CD4-positive, alpha-beta T cell (primary cell): ENCODE measurements at regions not wholly inside any gene's neighbourhood (a gene's known extent, or its start where the extent isn't known, plus 50 kb on each side); places are given as distances from the start of the nearest gene placed in this dataset.

ENCODE experiments used
- ATAC-seq: fragments of 200-7000 bp; cut with Tn5 transposase; one replicate; pipeline ENCODE4 v1.10.0; 2022; ENCODE audit warnings: mild to moderate bottlenecking; ENCODE audit not compliant: poor library complexity
- CTCF ChIA-PET: fragments of 350-600 bp; sonication (Branson Sonifier 250); formaldehyde crosslinking; loops from one replicate; lab custom pipeline; 2021; ENCODE audit warnings: antibody characterized with exemption, inconsistent platforms; lab: Charles Lee
- POLR2A ChIA-PET: fragments of 350-600 bp; sonication (Branson Sonifier 250); formaldehyde crosslinking; loops from one replicate; lab custom pipeline; 2021; ENCODE audit warnings: antibody characterized with exemption, inconsistent platforms; lab: Charles Lee
- DNase-seq, 14 experiments: peaks; one replicate each; pipeline ENCODE4 v3.0.0-alpha.2; 2013 to 2020; ENCODE audit warnings: mixed read lengths in 2 of 14
- H3K27ac ChIP-seq, 2 donors: one replicate each; pipeline versions ENCODE4 v1.5.1 to v1.7.0; 2013; ENCODE audit warnings: low read length in 2 of 2, low read depth in 1 of 2, mild to moderate bottlenecking in 1 of 2
- H3K27me3 ChIP-seq, 2 experiments: 1 replicate in 1 of 2; 2 replicates in 1 of 2; pipeline versions ENCODE4 v1.6.1 to v1.7.0; 2013; ENCODE audit warnings: low read length in 2 of 2, control low read depth in 1 of 2, mild to moderate bottlenecking in 1 of 2, moderate library complexity in 1 of 2; ENCODE audit not compliant: insufficient read depth in 2 of 2, control insufficient read depth in 1 of 2
- H3K36me3 ChIP-seq: one replicate; pipeline ENCODE4 v1.6.1; 2013; ENCODE audit warnings: low read length, control low read depth; ENCODE audit not compliant: insufficient read depth
- H3K4me1 ChIP-seq: one replicate; pipeline ENCODE4 v1.6.1; 2013; ENCODE audit warnings: low read length, control low read depth; ENCODE audit not compliant: insufficient read depth
- H3K4me3 ChIP-seq: one replicate; pipeline ENCODE4 v1.5.1; 2013; ENCODE audit warnings: mild to moderate bottlenecking, low read length, moderate library complexity
- H3K9me3 ChIP-seq, 2 experiments: 1 replicate in 1 of 2; 2 replicates in 1 of 2; pipeline versions ENCODE4 v1.6.1 to v1.7.0; 2013; ENCODE audit warnings: low read length in 2 of 2, mild to moderate bottlenecking in 2 of 2, control low read depth in 1 of 2, moderate library complexity in 1 of 2; ENCODE audit not compliant: control insufficient read depth in 1 of 2, insufficient read depth in 1 of 2
- H3K27ac Mint-ChIP-seq: one replicate; pipeline ENCODE4 v1.8.0; 2020; ENCODE audit warnings: mixed read lengths
- H3K27me3 Mint-ChIP-seq: one replicate; pipeline ENCODE4 v1.8.0; 2021; ENCODE audit warnings: mixed read lengths
- H3K36me3 Mint-ChIP-seq: one replicate; pipeline ENCODE4 v1.8.0; 2021; ENCODE audit warnings: low read depth, mixed read lengths
- H3K4me1 Mint-ChIP-seq: one replicate; pipeline ENCODE4 v1.8.0; 2021; ENCODE audit warnings: low read depth, mixed read lengths
- H3K4me3 Mint-ChIP-seq: one replicate; pipeline ENCODE4 v1.8.0; 2020; ENCODE audit warnings: mild to moderate bottlenecking, mixed read lengths
- H3K9me3 Mint-ChIP-seq: one replicate; pipeline ENCODE4 v1.8.0; 2020; ENCODE audit warnings: mixed read lengths
- CTCF ChIP-seq: fragments of 200-600 bp; IDR thresholded peaks from one replicate; pipeline ENCODE4 v1.8.0; 2022; ENCODE audit warnings: antibody characterized with exemption, mild to moderate bottlenecking
- intact Hi-C, 2 experiments: fragments of 100-400 bp; cut with DNase I in 1 of 2; cut with micrococcal nuclease in 1 of 2; formaldehyde crosslinking; loops; one replicate each; pipeline versions ENCODE4 v1.15.1 to v1.9.0; 2023 to 2025; cut with DNase I, micrococcal nuclease

- Mint-ChIP-seq H3K9me3 (peaks cover 11% of the 10 kb centered on the region), H3K36me3 (no peaks in the 10 kb centered on the region), H3K4me1 (no peaks in the 10 kb centered on the region), H3K27me3 (no peaks in the 10 kb centered on the region), H3K4me3 (no peak overlapping the region), H3K27ac (no peak overlapping the region)
- intact Hi-C loops: no loop called here
- Histone ChIP-seq H3K4me3 (no peak overlapping the region), H3K27me3 (no peaks in the 10 kb centered on the region), H3K36me3 (no peaks in the 10 kb centered on the region), H3K4me1 (no peaks in the 10 kb centered on the region), H3K9me3 (peaks cover 0 to 3% of the 10 kb centered on the region in 2 experiments), H3K27ac (no peak overlapping the region)
- CTCF ChIA-PET: interaction anchor here (0.5 kb wide), 1 partner anchor 15 kb away, joined by 3 read pairs; no protein-coding TSS in a partner anchor
- no peak for TF ChIP-seq CTCF
- POLR2A ChIA-PET: no interaction called here
- ATAC-seq: no peak
- DNase-seq: no peak
Observed at GRCh38 chr13:53490752-53491151, 462.1 kb downstream of the OLFM4 start.

GRCh38 chr13:53494406-53494805 lies 465.8 kb downstream of the OLFM4 start:
- Mint-ChIP-seq H3K4me1 (no peaks in the 10 kb centered on the region), H3K27me3 (no peaks in the 10 kb centered on the region), H3K9me3 (peaks cover 10% of the 10 kb centered on the region), H3K27ac (no peak overlapping the region), H3K4me3 (no peak overlapping the region), H3K36me3 (no peaks in the 10 kb centered on the region)
- CTCF ChIA-PET: no interaction called here
- no peak overlapping the region for H3K4me3 ChIP-seq
- DNase-seq (no peak), ATAC-seq (no peak)
- TF ChIP-seq CTCF: no peak
- no peaks in the 10 kb centered on the region for H3K36me3 ChIP-seq
- H3K27me3 ChIP-seq: no peaks in the 10 kb centered on the region
- H3K27ac ChIP-seq: no peak overlapping the region
- POLR2A ChIA-PET: no interaction called here
- H3K4me1 ChIP-seq: no peaks in the 10 kb centered on the region
- intact Hi-C loops: no loop called here
- H3K9me3 ChIP-seq: no peaks in the 10 kb centered on the region

GRCh38 chr13:53499576-53500133 lies 471.0 kb downstream of the OLFM4 start:
- H3K27me3 ChIP-seq: no peaks in the 10 kb centered on the region
- H3K27ac ChIP-seq: no peak overlapping the region
- DNase-seq: no peak
- CTCF ChIA-PET: no interaction called here
- Mint-ChIP-seq H3K36me3 (no peaks in the 10 kb centered on the region), H3K27ac (no peak overlapping the region), H3K9me3 (peaks cover 9% of the 10 kb centered on the region), H3K27me3 (no peaks in the 10 kb centered on the region), H3K4me1 (no peaks in the 10 kb centered on the region), H3K4me3 (no peak overlapping the region)
- no peak overlapping the region for H3K4me3 ChIP-seq
- H3K36me3 ChIP-seq: no peaks in the 10 kb centered on the region
- H3K9me3 ChIP-seq: peaks cover 0 to 6% of the 10 kb centered on the region in 2 experiments
- intact Hi-C loops: no loop called here
- no peak for TF ChIP-seq CTCF
- POLR2A ChIA-PET: no interaction called here
- ATAC-seq: no peak
- H3K4me1 ChIP-seq: no peaks in the 10 kb centered on the region
